HG03045 (cell line): ENCODE measurements at regions not wholly inside any gene's neighbourhood (a gene's known extent, or its start where the extent isn't known, plus 50 kb on each side); places are given as distances from the start of the nearest gene placed in this dataset.

Experiments used
- ATAC-seq: cut with Tn5 transposase; IDR thresholded peaks from one replicate; pipeline ENCODE4 v1.9.1; 2021; ENCODE audit warnings: mild to moderate bottlenecking, moderate library complexity; ENCODE audit not compliant: unreplicated experiment

GRCh38 chr2:18096836-18097405 lies 218.5 kb downstream of the KCNS3 start:
- no peak for ATAC-seq

GRCh38 chr2:18094277-18094676 lies 215.8 kb downstream of the KCNS3 start:
- no peak for ATAC-seq

GRCh38 chr2:18093196-18093595 lies 214.7 kb downstream of the KCNS3 start:
- ATAC-seq = no peak

GRCh38 chr2:18092760-18093159 lies 214.3 kb downstream of the KCNS3 start:
- ATAC-seq = no peak

- ATAC-seq = no peak
Measured at GRCh38 chr2:18085593-18085992, 207.1 kb downstream of the KCNS3 start.

GRCh38 chr2:18084376-18084775 lies 205.9 kb downstream of the KCNS3 start:
- ATAC-seq = no peak

- ATAC-seq = no peak
Measured at GRCh38 chr2:18083806-18084205, 205.3 kb downstream of the KCNS3 start.

- no peak for ATAC-seq
Measured at GRCh38 chr2:18078216-18078615, 199.7 kb downstream of the KCNS3 start.

GRCh38 chr2:18077704-18078103 lies 199.2 kb downstream of the KCNS3 start:
- no peak for ATAC-seq

- no peak for ATAC-seq
Measured at GRCh38 chr2:18077231-18077630, 198.8 kb downstream of the KCNS3 start.

- no peak for ATAC-seq
Measured at GRCh38 chr2:18074476-18074875, 196.0 kb downstream of the KCNS3 start.

GRCh38 chr2:18073601-18074000 lies 195.1 kb downstream of the KCNS3 start:
- no peak for ATAC-seq

- no peak for ATAC-seq
Measured at GRCh38 chr2:18067588-18068384, 189.3 kb downstream of the KCNS3 start.

GRCh38 chr2:18066894-18067293 lies 188.4 kb downstream of the KCNS3 start:
- no peak for ATAC-seq

GRCh38 chr2:18066066-18066465 lies 187.6 kb downstream of the KCNS3 start:
- ATAC-seq = no peak

- ATAC-seq = no peak
Measured at GRCh38 chr2:18065249-18065648, 186.8 kb downstream of the KCNS3 start.

- ATAC-seq = no peak
Measured at GRCh38 chr2:18063826-18064470, 185.5 kb downstream of the KCNS3 start.

GRCh38 chr2:18062892-18063291 lies 184.4 kb downstream of the KCNS3 start:
- ATAC-seq = no peak

- ATAC-seq = no peak
Measured at GRCh38 chr2:18061717-18062116, 183.2 kb downstream of the KCNS3 start.

GRCh38 chr2:18057657-18058056 lies 179.2 kb downstream of the KCNS3 start:
- ATAC-seq = no peak

GRCh38 chr2:18055290-18055689 lies 176.8 kb downstream of the KCNS3 start:
- ATAC-seq = no peak

GRCh38 chr2:18050001-18050400 lies 171.5 kb downstream of the KCNS3 start:
- no peak for ATAC-seq
